ENCODE measurements at regions not wholly inside any gene's neighbourhood (a gene's known extent, or its start where the extent isn't known, plus 50 kb on each side); places are given as distances from the start of the nearest gene placed in this dataset.

GRCh38 chrX:107526141-107526540 lies 76.7 kb downstream of the FRMPD3 start:
- no peak for TF ChIP-seq ZNF274 (IDR thresholded peaks at IDR 0.05; ENCODE audit: low read length)
- no peak for TF ChIP-seq ZNF274 (tag by site-specific recombination; IDR thresholded peaks at IDR 0.05; ENCODE audit: borderline replicate concordance)
- TF ChIP-seq, protein P1, sequence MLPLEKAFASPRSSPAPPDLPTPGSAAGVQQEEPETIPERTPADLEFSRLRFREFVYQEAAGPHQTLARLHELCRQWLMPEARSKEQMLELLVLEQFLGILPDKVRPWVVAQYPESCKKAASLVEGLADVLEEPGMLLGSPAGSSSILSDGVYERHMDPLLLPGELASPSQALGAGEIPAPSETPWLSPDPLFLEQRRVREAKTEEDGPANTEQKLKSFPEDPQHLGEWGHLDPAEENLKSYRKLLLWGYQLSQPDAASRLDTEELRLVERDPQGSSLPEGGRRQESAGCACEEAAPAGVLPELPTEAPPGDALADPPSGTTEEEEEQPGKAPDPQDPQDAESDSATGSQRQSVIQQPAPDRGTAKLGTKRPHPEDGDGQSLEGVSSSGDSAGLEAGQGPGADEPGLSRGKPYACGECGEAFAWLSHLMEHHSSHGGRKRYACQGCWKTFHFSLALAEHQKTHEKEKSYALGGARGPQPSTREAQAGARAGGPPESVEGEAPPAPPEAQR (tag by site-specific recombination; IDR thresholded peaks at IDR 0.05): no peak
- TF ChIP-seq, protein P2, sequence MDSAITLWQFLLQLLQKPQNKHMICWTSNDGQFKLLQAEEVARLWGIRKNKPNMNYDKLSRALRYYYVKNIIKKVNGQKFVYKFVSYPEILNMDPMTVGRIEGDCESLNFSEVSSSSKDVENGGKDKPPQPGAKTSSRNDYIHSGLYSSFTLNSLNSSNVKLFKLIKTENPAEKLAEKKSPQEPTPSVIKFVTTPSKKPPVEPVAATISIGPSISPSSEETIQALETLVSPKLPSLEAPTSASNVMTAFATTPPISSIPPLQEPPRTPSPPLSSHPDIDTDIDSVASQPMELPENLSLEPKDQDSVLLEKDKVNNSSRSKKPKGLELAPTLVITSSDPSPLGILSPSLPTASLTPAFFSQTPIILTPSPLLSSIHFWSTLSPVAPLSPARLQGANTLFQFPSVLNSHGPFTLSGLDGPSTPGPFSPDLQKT (IDR thresholded peaks at IDR 0.05; ENCODE audit: borderline replicate concordance, low read depth, low read length): no peak
- TF ChIP-seq CTCF (tag by site-specific recombination; IDR thresholded peaks at IDR 0.05): no peak
- no peak for TF ChIP-seq ZNF112 (tag by site-specific recombination; IDR thresholded peaks at IDR 0.05)
- TF ChIP-seq ZFP41 (tag by site-specific recombination; IDR thresholded peaks at IDR 0.05; ENCODE audit: borderline replicate concordance): no peak
- TF ChIP-seq ZNF501 (tag by site-specific recombination; IDR thresholded peaks at IDR 0.05): no peak
- TF ChIP-seq, protein P3, sequence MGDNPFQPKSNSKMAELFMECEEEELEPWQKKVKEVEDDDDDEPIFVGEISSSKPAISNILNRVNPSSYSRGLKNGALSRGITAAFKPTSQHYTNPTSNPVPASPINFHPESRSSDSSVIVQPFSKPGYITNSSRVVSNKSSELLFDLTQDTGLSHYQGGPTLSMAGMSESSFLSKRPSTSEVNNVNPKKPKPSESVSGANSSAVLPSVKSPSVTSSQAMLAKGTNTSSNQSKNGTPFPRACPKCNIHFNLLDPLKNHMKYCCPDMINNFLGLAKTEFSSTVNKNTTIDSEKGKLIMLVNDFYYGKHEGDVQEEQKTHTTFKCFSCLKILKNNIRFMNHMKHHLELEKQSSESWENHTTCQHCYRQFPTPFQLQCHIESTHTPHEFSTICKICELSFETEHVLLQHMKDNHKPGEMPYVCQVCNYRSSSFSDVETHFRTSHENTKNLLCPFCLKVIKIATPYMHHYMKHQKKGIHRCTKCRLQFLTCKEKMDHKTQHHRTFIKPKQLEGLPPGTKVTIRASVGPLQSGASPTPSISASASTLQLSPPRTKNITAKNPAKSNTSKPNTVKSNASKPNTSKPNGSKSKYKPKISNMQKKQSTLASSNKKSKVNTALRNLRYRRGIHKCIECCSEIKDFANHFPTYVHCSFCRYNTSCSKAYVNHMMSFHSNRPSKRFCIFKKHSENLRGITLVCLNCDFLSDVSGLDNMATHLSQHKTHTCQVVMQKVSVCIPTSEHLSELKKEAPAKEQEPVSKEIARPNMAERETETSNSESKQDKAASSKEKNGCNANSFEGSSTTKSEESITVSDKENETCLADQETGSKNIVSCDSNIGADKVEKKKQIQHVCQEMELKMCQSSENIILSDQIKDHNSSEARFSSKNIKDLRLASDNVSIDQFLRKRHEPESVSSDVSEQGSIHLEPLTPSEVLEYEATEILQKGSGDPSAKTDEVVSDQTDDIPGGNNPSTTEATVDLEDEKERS (tag by site-specific recombination; IDR thresholded peaks at IDR 0.05): no peak
- TF ChIP-seq, protein P4, sequence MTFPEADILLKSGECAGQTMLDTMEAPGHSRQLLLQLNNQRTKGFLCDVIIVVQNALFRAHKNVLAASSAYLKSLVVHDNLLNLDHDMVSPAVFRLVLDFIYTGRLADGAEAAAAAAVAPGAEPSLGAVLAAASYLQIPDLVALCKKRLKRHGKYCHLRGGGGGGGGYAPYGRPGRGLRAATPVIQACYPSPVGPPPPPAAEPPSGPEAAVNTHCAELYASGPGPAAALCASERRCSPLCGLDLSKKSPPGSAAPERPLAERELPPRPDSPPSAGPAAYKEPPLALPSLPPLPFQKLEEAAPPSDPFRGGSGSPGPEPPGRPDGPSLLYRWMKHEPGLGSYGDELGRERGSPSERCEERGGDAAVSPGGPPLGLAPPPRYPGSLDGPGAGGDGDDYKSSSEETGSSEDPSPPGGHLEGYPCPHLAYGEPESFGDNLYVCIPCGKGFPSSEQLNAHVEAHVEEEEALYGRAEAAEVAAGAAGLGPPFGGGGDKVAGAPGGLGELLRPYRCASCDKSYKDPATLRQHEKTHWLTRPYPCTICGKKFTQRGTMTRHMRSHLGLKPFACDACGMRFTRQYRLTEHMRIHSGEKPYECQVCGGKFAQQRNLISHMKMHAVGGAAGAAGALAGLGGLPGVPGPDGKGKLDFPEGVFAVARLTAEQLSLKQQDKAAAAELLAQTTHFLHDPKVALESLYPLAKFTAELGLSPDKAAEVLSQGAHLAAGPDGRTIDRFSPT (tag by site-specific recombination; IDR thresholded peaks at IDR 0.05): no peak
